Endothelial cell (in vitro differentiated cells): ENCODE measurements at regions not wholly inside any gene's neighbourhood (a gene's known extent, or its start where the extent isn't known, plus 50 kb on each side); places are given as distances from the start of the nearest gene placed in this dataset.
"Not testable (repeated sequence)": the region's sequence is repeated elsewhere in the genome, so short reads cannot be mapped to it uniquely, and the experiment has no call there.

ENCODE experiments used
- DNase-seq: peaks from one replicate; pipeline ENCODE4 v3.0.0; 2021; ENCODE audit warnings: low spot score
- H3K27ac Mint-ChIP-seq: one replicate; pipeline ENCODE4 v1.8.0; 2021; ENCODE audit warnings: mixed read lengths, inconsistent platforms; ENCODE audit not compliant: unreplicated experiment
- H3K27me3 Mint-ChIP-seq: one replicate; pipeline ENCODE4 v1.8.0; 2021; ENCODE audit warnings: mild to moderate bottlenecking, moderate library complexity, mixed read lengths, inconsistent platforms; ENCODE audit not compliant: unreplicated experiment
- H3K36me3 Mint-ChIP-seq: one replicate; pipeline ENCODE4 v1.8.0; 2021; ENCODE audit warnings: mild to moderate bottlenecking, low read depth, mixed read lengths, inconsistent platforms; ENCODE audit not compliant: unreplicated experiment
- H3K4me1 Mint-ChIP-seq: one replicate; pipeline ENCODE4 v1.8.0; 2021; ENCODE audit warnings: mild to moderate bottlenecking, mixed read lengths, inconsistent platforms; ENCODE audit not compliant: unreplicated experiment
- H3K4me3 Mint-ChIP-seq: one replicate; pipeline ENCODE4 v1.8.0; 2021; ENCODE audit warnings: mild to moderate bottlenecking, mixed read lengths, inconsistent platforms; ENCODE audit not compliant: unreplicated experiment
- H3K9me3 Mint-ChIP-seq: one replicate; pipeline ENCODE4 v1.8.0; 2021; ENCODE audit warnings: mixed read lengths, inconsistent platforms; ENCODE audit not compliant: unreplicated experiment
- CTCF ChIP-seq: fragments of 200-600 bp; sonication (generic); IDR thresholded peaks from one replicate; pipeline ENCODE4 v1.5.0; 2021; ENCODE audit warnings: antibody characterized with exemption; ENCODE audit not compliant: unreplicated experiment

- Mint-ChIP-seq H3K27ac (no peak overlapping the region), H3K36me3 (no peaks in the 10 kb centered on the region), H3K9me3 (no peaks in the 10 kb centered on the region), H3K4me1 (no peaks in the 10 kb centered on the region), H3K4me3 (no peak overlapping the region), H3K27me3 (peaks cover 2% of the 10 kb centered on the region)
- TF ChIP-seq CTCF, result no peak
- DNase-seq, result no peak
These were observed 204.6 kb upstream of the ANXA10 start for GRCh38 chr4:167887726-167888125.

- no peaks in the 10 kb centered on the region for H3K9me3 Mint-ChIP-seq
- H3K27me3 Mint-ChIP-seq, result peaks cover 6% of the 10 kb centered on the region
- no peak for DNase-seq
- H3K27ac Mint-ChIP-seq, result no peak overlapping the region
- no peaks in the 10 kb centered on the region for H3K36me3 Mint-ChIP-seq
- no peak for TF ChIP-seq CTCF
- peaks cover under 1% of the 10 kb centered on the region for H3K4me1 Mint-ChIP-seq
- H3K4me3 Mint-ChIP-seq, result no peak overlapping the region
These were observed 202.1 kb upstream of the ANXA10 start for GRCh38 chr4:167890226-167890625.

GRCh38 chr4:167893531-167893930, 198.8 kb upstream of the ANXA10 start:
- Mint-ChIP-seq H3K36me3 (no peaks in the 10 kb centered on the region), H3K9me3 (no peaks in the 10 kb centered on the region), H3K4me3 (no peak overlapping the region), H3K27ac (no peak overlapping the region), H3K27me3 (peaks cover 5% of the 10 kb centered on the region), H3K4me1 (peaks cover 19% of the 10 kb centered on the region)
- TF ChIP-seq CTCF, result no peak
- DNase-seq, result no peak

- Mint-ChIP-seq H3K27ac (peak overlapping the region; percentile 96), H3K4me1 (peaks cover 19% of the 10 kb centered on the region), H3K4me3 (peak overlapping the region; percentile 42)
- DNase-seq, H3K9me3 Mint-ChIP-seq, H3K27me3 Mint-ChIP-seq, H3K36me3 Mint-ChIP-seq: not testable (repeated sequence)
These were observed 196.1 kb upstream of the ANXA10 start for GRCh38 chr4:167896260-167896659.

- Mint-ChIP-seq H3K4me1 (peaks cover 19% of the 10 kb centered on the region), H3K36me3 (no peaks in the 10 kb centered on the region), H3K27ac (peak overlapping the region; percentile 96), H3K27me3 (peaks cover 5% of the 10 kb centered on the region), H3K9me3 (no peaks in the 10 kb centered on the region), H3K4me3 (no peak overlapping the region)
- peak; percentile 75 for DNase-seq
- no peak for TF ChIP-seq CTCF
These were observed 195.2 kb upstream of the ANXA10 start for GRCh38 chr4:167897116-167897515.

- no peaks in the 10 kb centered on the region for H3K9me3 Mint-ChIP-seq
These were observed 189.0 kb upstream of the ANXA10 start for GRCh38 chr4:167903291-167903721.

More at GRCh38 chr4:167903291-167903721, 189.0 kb upstream of the ANXA10 start:
- no peak for TF ChIP-seq CTCF
- Mint-ChIP-seq H3K36me3 (no peaks in the 10 kb centered on the region), H3K27ac (no peak overlapping the region), H3K4me3 (no peak overlapping the region), H3K27me3 (peaks cover 2% of the 10 kb centered on the region), H3K4me1 (no peaks in the 10 kb centered on the region)
- DNase-seq, result no peak
